Islet of Langerhans (tissue), 1 donor: ENCODE measurements at regions not wholly inside any gene's neighbourhood (a gene's known extent, or its start where the extent isn't known, plus 50 kb on each side); places are given as distances from the start of the nearest gene placed in this dataset.
"Not testable (repeated sequence)": the region's sequence is repeated elsewhere in the genome, so short reads cannot be mapped to it uniquely, and the experiment has no call there.

ENCODE experiments used
- FAIRE-seq: peaks from one replicate; lab custom pipeline; 2011; peaks lifted over from hg19 to GRCh38; lab: Jason Lieb, UNC

- FAIRE-seq = no peak
Observed at GRCh38 chr15:62506217-62506805, 341.2 kb upstream of the C2CD4B start.

DNA sequence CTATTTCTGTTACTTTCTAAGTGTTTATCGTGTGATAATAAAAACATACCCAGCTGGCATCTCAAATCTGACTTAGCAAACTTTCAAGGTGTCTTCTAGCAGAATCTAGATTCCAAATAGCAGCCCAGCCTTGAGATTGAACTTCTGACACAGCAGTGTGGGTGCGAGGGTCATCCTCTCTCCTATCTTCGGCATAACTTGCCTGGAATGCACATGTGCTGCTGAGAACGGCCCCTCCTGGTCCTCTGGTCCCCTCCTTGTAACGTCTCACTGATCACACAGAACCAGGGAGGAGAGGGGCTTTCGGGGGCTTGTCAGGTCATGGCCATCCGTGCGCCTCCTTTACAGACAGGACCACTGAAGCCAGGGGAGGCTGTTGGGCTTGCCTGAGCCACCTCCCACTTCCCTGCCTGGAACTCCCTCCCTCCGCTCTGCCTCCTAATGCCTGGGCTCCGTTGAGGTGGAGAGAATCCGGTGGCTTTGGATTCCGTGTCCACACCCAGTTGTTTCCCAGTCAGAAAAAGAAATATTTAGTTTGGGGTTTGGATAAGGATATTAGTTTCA is 344.4 kb upstream of the C2CD4B start:
- no peak for FAIRE-seq

DNA sequence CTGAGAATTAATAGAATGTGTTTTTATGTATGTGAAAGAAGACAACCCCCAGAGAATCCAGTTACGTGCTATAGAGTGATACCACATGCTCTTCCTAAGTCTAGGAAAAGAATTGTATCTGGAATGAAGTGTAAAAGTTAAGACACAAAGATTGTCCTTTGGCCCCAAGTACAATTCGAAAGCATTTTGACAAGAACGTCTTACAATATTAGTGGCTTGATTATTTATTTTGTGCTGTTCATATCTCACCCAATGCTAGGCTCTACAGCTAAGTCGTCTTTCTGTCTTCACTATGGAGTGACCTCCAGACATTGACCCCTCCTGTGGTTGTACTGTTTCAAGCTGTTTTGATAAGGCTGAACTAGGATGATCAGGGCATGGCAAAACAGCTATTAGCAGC is 345.7 kb upstream of the C2CD4B start:
- no peak for FAIRE-seq

GRCh38 chr15:62512904-62513303 is 347.8 kb upstream of the C2CD4B start:
- FAIRE-seq = no peak

DNA sequence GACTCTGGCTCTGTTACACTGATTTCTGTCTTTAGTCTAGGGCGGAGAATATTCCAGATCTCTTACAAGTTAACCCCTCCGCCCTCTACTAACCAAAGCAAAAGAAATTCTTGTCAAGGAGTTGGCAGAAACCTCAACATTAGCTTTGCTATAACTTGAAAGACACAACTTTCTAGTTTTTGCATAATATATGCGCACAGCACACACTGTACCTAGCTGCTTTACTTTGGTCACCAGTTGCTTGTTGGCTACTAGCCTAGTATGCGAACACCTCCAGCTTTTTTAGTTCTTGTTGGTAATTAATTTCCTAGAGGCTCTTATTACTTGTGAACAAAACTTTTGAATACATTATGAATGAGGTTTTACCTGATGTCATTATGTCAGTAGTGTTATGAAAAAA is 348.8 kb upstream of the C2CD4B start:
- FAIRE-seq = no peak

GRCh38 chr15:62515696-62516395 is 350.8 kb upstream of the C2CD4B start:
- FAIRE-seq = no peak

DNA sequence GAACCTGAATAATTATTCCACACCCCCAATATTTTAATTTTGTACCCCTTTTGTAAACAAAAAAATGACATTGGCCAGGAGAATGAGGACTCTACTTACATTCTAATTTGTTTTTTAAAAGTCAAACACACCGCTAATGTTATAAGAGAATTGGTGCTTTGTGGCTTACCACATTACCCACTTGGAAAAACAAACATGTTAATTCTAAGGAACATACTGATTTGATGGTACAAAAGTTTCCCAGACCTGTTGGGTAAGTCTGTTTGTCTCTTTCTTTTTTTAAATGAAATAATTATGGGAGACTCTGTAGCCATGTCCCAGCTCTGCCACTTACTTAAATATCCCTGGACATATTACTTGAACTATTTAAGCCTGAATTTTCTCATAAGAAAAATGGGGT is 352.5 kb upstream of the C2CD4B start:
- no peak for FAIRE-seq

- not testable (repeated sequence) for FAIRE-seq
Observed at GRCh38 chr15:62518666-62519065, 353.6 kb upstream of the C2CD4B start.

- no peak for FAIRE-seq
Observed at GRCh38 chr15:62519900-62520299, 354.8 kb upstream of the C2CD4B start.

GRCh38 chr15:62520887-62521286 is 355.8 kb upstream of the C2CD4B start:
- no peak for FAIRE-seq

DNA sequence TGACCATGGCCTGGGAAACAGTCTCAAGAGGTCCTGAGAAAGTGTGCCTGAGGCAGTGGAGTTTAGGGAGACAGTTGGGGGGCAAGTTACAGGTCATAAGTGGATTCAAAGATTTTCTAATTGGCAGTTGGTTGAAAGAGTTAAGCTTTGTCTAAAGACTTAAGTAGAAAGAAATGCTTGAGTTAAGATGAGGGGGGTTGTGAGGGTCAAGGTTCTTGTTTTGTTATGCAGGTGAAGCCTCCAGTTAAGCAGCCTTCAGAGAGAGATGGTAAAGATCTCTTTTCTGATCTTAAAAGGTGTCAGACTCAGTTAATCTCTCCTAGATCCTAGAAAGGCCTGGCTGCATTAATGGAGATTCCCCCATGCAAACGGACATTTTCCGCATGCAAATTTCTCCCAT is 356.3 kb upstream of the C2CD4B start:
- FAIRE-seq = no peak

GRCh38 chr15:62524848-62525247 is 359.8 kb upstream of the C2CD4B start:
- no peak for FAIRE-seq

GRCh38 chr15:62527387-62527786 is 362.3 kb upstream of the C2CD4B start:
- FAIRE-seq = no peak

DNA sequence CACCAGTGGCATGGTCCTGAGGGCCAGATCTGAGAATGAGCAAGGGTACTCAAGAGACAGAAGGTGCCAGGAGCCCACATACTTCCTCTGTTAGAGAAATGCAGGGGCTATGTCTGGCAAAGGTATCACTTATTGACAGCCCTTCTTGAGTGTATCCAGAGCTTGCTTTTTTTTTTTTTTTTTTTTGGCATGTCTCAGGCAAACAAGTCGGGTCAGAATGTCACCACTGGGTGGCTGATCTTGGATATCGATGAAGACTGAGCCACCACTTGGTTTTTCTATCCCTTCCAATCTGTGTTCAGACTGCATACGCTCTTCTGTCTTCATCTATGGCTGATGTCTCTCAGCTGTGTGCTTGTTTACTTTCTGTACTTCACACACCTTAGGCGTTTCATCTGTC is 363.4 kb upstream of the C2CD4B start:
- no peak for FAIRE-seq

- no peak for FAIRE-seq
Observed at GRCh38 chr15:62532367-62532766, 367.3 kb upstream of the C2CD4B start.

- no peak for FAIRE-seq
Observed at GRCh38 chr15:62533687-62534086, 368.6 kb upstream of the C2CD4B start.

- FAIRE-seq = no peak
Observed at GRCh38 chr15:62534996-62535395, 369.9 kb upstream of the C2CD4B start.

GRCh38 chr15:62539236-62539635 is 374.2 kb upstream of the C2CD4B start:
- FAIRE-seq = no peak

DNA sequence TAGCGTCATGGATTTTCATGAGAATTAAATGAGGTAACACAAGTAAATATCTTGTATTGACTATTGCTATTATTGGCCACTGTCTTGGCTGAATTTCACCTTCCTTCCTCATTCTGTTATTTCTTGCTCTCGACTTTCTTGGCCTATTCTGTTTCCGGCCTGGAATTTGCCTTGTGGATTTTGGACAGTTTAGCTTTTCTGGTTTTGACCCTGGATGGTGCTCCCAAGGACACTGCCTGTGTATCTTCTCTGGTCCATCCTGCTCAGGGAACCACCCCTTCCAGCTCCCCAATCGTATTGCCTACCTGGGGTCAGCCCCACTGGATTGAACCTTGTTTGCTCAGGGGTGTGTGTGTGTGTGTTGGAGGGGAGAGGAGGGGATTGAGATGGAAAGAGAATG is 376.2 kb upstream of the C2CD4B start:
- FAIRE-seq = no peak

DNA sequence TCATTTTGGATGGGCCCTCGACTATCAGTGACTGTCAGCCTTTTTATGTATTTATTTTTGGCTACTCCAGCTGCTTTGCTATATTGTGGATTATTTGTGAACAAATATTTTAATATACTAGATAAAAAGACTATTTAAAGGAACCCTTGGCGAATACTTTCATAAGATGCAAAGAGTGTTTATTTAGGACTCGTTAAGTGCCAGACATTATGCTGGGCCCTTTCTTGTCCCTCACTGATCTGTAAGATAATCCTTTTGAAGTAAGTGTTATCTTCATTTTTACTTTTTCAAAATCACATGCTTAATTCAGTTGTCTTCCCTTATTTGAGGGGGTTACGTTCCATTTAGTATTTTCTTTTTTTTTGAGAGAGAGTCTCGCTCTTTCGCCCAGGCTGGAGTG is 376.8 kb upstream of the C2CD4B start:
- FAIRE-seq = no peak

- no peak for FAIRE-seq
Observed at GRCh38 chr15:62544446-62544845, 379.4 kb upstream of the C2CD4B start.

- FAIRE-seq = no peak
Observed at GRCh38 chr15:62545467-62546227, 380.6 kb upstream of the C2CD4B start.

- FAIRE-seq = no peak
Observed at GRCh38 chr15:62546628-62547027, 381.5 kb upstream of the C2CD4B start.
